ENCODE measurements at regions not wholly inside any gene's neighbourhood (a gene's known extent, or its start where the extent isn't known, plus 50 kb on each side); places are given as distances from the start of the nearest gene placed in this dataset.

- intact Hi-C loops (cut with micrococcal nuclease) = loop anchor here (10.0 kb wide), 1 partner anchor 1391 kb away; no protein-coding TSS in a partner anchor
Measured at GRCh38 chr9:84393266-84393950, 52.9 kb upstream of the SLC28A3 start.

GRCh38 chr9:84394036-84394435 is 53.5 kb upstream of the SLC28A3 start:
- intact Hi-C loops (cut with micrococcal nuclease) = loop anchor here (10.0 kb wide), 1 partner anchor 1391 kb away; no protein-coding TSS in a partner anchor

- intact Hi-C loops (cut with micrococcal nuclease) = loop anchor here (1.0 to 10.0 kb wide), 9 partner anchors 300 to 1388 kb away; no protein-coding TSS in a partner anchor
Measured at GRCh38 chr9:84397151-84397728, 56.7 kb upstream of the SLC28A3 start.

- intact Hi-C loops (cut with micrococcal nuclease) = loop anchor here (1.0 to 10.0 kb wide), 9 partner anchors 299 to 1387 kb away; no protein-coding TSS in a partner anchor
Measured at GRCh38 chr9:84397822-84398221, 57.3 kb upstream of the SLC28A3 start.

GRCh38 chr9:84402517-84402916 is 62.0 kb upstream of the SLC28A3 start:
- intact Hi-C loops (cut with micrococcal nuclease) = no loop called here

- intact Hi-C loops (cut with micrococcal nuclease) = no loop called here
Measured at GRCh38 chr9:84403288-84403687, 62.7 kb upstream of the SLC28A3 start.

GRCh38 chr9:84404095-84404686 is 63.6 kb upstream of the SLC28A3 start:
- intact Hi-C loops (cut with micrococcal nuclease) = loop anchor here (1.0 kb wide), 2 partner anchors 377 to 550 kb away; no protein-coding TSS in a partner anchor

- intact Hi-C loops (cut with micrococcal nuclease) = no loop called here
Measured at GRCh38 chr9:84405667-84406066, 65.1 kb upstream of the SLC28A3 start.

- intact Hi-C loops (cut with micrococcal nuclease) = no loop called here
Measured at GRCh38 chr9:84408416-84408815, 67.9 kb upstream of the SLC28A3 start.

- intact Hi-C loops (cut with micrococcal nuclease) = no loop called here
Measured at GRCh38 chr9:84411683-84412267, 71.2 kb upstream of the SLC28A3 start.

GRCh38 chr9:84412654-84413053 is 72.1 kb upstream of the SLC28A3 start:
- intact Hi-C loops (cut with micrococcal nuclease) = no loop called here

GRCh38 chr9:84413301-84413700 is 72.7 kb upstream of the SLC28A3 start:
- intact Hi-C loops (cut with micrococcal nuclease) = no loop called here

GRCh38 chr9:84419031-84419602 is 78.6 kb upstream of the SLC28A3 start:
- intact Hi-C loops (cut with micrococcal nuclease) = no loop called here

GRCh38 chr9:84424931-84425330 is 84.4 kb upstream of the SLC28A3 start:
- intact Hi-C loops (cut with micrococcal nuclease) = no loop called here

- intact Hi-C loops (cut with micrococcal nuclease) = no loop called here
Measured at GRCh38 chr9:84432746-84433145, 92.2 kb upstream of the SLC28A3 start.

GRCh38 chr9:84435902-84436301 is 95.3 kb upstream of the SLC28A3 start:
- intact Hi-C loops (cut with micrococcal nuclease) = no loop called here

GRCh38 chr9:84436386-84437109 is 96.0 kb upstream of the SLC28A3 start:
- intact Hi-C loops (cut with micrococcal nuclease) = no loop called here

- intact Hi-C loops (cut with micrococcal nuclease) = no loop called here
Measured at GRCh38 chr9:84438391-84438790, 97.8 kb upstream of the SLC28A3 start.

- intact Hi-C loops (cut with micrococcal nuclease) = no loop called here
Measured at GRCh38 chr9:84439250-84439649, 98.7 kb upstream of the SLC28A3 start.

GRCh38 chr9:84442712-84443111 is 102.2 kb upstream of the SLC28A3 start:
- intact Hi-C loops (cut with micrococcal nuclease) = no loop called here

GRCh38 chr9:84445737-84446136 is 105.2 kb upstream of the SLC28A3 start:
- intact Hi-C loops (cut with micrococcal nuclease) = no loop called here

All from T-helper 1 cell treated with Interleukin-12 subunit alpha and Interleukin-12 subunit beta and Interleukin-4 antibody, amounts not matched to agents 30 ng/mL and 1 ng/mL, for 36 hours (primary cell).